Adrenal gland (tissue), 5 donors: ENCODE measurements at regions not wholly inside any gene's neighbourhood (a gene's known extent, or its start where the extent isn't known, plus 50 kb on each side); places are given as distances from the start of the nearest gene placed in this dataset.

ENCODE experiments used
- CTCF ChIP-seq, 6 experiments: fragments of 450-650 bp in 4 of 6; fragments of 200-600 bp in 2 of 6; sonication (generic) in 1 of 6; IDR thresholded peaks; 1 replicate in 5 of 6; 2 replicates in 1 of 6; pipeline versions ENCODE4 v1.5.1 to v1.8.0; 2016 to 2021; ENCODE audit warnings: antibody characterized with exemption in 6 of 6, mild to moderate bottlenecking in 2 of 6, moderate library complexity in 1 of 6
- POLR2A ChIP-seq, 2 donors: fragments of 450-650 bp; IDR thresholded peaks; one replicate each; pipeline ENCODE4 v1.6.1; 2017; ENCODE audit warnings: antibody characterized with exemption in 2 of 2, mild to moderate bottlenecking in 2 of 2, moderate library complexity in 1 of 2
- donor health status: DM: no; HTN: no; CAD: no.

GRCh38 chr13:67389171-67389570 is 159.0 kb upstream of the PCDH9 start:
- TF ChIP-seq CTCF (IDR thresholded peaks at IDR 0.05), result no peak
- TF ChIP-seq POLR2A (IDR thresholded peaks at IDR 0.05), result no peak
